ENCODE measurements at regions not wholly inside any gene's neighbourhood (a gene's known extent, or its start where the extent isn't known, plus 50 kb on each side); places are given as distances from the start of the nearest gene placed in this dataset.
"Not testable (repeated sequence)": the region's sequence is repeated elsewhere in the genome, so short reads cannot be mapped to it uniquely, and the experiment has no call there.

GRCh38 chr1:104018922-104019674 lies 269.4 kb downstream of the AMY1C start:
- Histone ChIP-seq H3K36me3 (ENCODE audit: control insufficient read depth, insufficient read depth, low read length) (no peaks in the 10 kb centered on the region), H3K4me3 (replicated peaks; ENCODE audit: low read depth, low read length) (no peak overlapping the region), H3K27me3 (replicated peaks; ENCODE audit: control insufficient read depth, insufficient read depth, low read length) (no peaks in the 10 kb centered on the region)
- no peak for TF ChIP-seq CTCF (IDR thresholded peaks at IDR 0.05; ENCODE audit: insufficient read depth, low read length, poor library complexity, severe bottlenecking)
- no peak for DNase-seq (ENCODE audit: extremely low read depth, insufficient read length)

DNA sequence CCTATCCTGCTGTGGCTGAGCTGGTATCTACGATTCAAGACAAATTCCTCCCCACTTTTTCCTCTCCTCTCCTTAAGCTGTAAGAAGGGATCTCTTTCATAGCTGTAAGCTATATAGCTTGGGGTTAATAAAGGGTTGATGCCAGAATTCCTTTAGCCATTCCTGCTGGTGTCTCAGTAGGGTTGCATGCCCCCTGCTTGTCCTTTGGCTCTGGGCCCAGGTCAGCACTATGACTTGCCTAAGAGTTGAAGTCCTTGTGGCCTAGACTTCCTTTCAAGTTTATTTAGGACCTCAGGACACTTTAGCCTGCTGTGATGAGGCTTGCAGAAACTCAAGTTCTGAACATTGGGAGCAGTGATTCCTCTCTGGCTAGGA lies 270.0 kb downstream of the AMY1C start:
- no peaks in the 10 kb centered on the region for H3K36me3 ChIP-seq (ENCODE audit: control insufficient read depth, insufficient read depth, low read length)
- H3K27me3 ChIP-seq (replicated peaks; ENCODE audit: control insufficient read depth, insufficient read depth, low read length) = no peaks in the 10 kb centered on the region
- no peak for DNase-seq (ENCODE audit: extremely low read depth, insufficient read length)
- H3K4me3 ChIP-seq (replicated peaks; ENCODE audit: low read depth, low read length) = no peak overlapping the region
- TF ChIP-seq CTCF (IDR thresholded peaks at IDR 0.05; ENCODE audit: insufficient read depth, low read length, poor library complexity, severe bottlenecking) = no peak

DNA sequence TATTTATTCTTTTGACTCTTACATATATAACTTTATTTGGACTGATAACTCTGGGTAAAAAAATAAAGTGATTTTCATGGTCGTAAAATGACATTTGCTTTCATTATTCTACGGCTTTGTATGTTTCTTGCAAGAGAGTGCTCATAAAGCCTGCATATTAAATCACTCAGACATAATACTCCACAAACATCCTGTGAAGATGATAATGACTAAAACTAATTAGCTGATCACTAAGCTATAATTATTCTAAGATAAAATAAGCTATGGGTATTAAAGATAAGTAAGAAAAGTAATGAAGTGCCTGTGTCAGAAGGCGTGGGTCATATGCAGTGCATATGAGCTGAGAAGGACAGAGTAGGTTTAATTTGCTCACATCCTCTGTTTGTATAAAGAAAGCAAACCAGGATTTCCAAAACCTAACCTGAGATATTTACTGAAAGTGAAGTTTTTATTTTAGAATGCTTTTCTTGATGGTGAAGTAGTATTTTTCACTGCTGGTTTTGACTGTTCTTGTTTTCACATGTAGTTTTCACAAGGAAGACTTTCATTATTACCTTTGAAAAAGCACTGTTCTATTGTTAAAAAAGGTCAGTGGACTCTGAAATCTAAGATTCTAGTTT lies 278.8 kb downstream of the AMY1C start:
- DNase-seq (ENCODE audit: extremely low read depth, insufficient read length) = no peak
- Histone ChIP-seq H3K36me3 (ENCODE audit: control insufficient read depth, insufficient read depth, low read length) (no peaks in the 10 kb centered on the region), H3K27me3 (replicated peaks; ENCODE audit: control insufficient read depth, insufficient read depth, low read length) (no peaks in the 10 kb centered on the region), H3K4me3 (replicated peaks; ENCODE audit: low read depth, low read length) (no peak overlapping the region)
- no peak for TF ChIP-seq CTCF (IDR thresholded peaks at IDR 0.05; ENCODE audit: insufficient read depth, low read length, poor library complexity, severe bottlenecking)

- DNase-seq (ENCODE audit: extremely low read depth, insufficient read length) = no peak
- no peak overlapping the region for H3K4me3 ChIP-seq (replicated peaks; ENCODE audit: low read depth, low read length)
- H3K27me3 ChIP-seq (replicated peaks; ENCODE audit: control insufficient read depth, insufficient read depth, low read length) = no peaks in the 10 kb centered on the region
- H3K36me3 ChIP-seq (ENCODE audit: control insufficient read depth, insufficient read depth, low read length) = no peaks in the 10 kb centered on the region
- no peak for TF ChIP-seq CTCF (IDR thresholded peaks at IDR 0.05; ENCODE audit: insufficient read depth, low read length, poor library complexity, severe bottlenecking)
Observed at GRCh38 chr1:104029456-104029970, 279.8 kb downstream of the AMY1C start.

GRCh38 chr1:104056786-104057185 lies 307.1 kb downstream of the AMY1C start:
- no peak overlapping the region for H3K4me3 ChIP-seq (replicated peaks; ENCODE audit: low read depth, low read length)
- H3K27me3 ChIP-seq (replicated peaks; ENCODE audit: control insufficient read depth, insufficient read depth, low read length) = no peaks in the 10 kb centered on the region
- no peak for TF ChIP-seq CTCF (IDR thresholded peaks at IDR 0.05; ENCODE audit: insufficient read depth, low read length, poor library complexity, severe bottlenecking)
- DNase-seq (ENCODE audit: extremely low read depth, insufficient read length) = no peak
- H3K36me3 ChIP-seq (ENCODE audit: control insufficient read depth, insufficient read depth, low read length) = no peaks in the 10 kb centered on the region

- H3K4me3 ChIP-seq (replicated peaks; ENCODE audit: low read depth, low read length); H3K36me3 ChIP-seq (ENCODE audit: control insufficient read depth, insufficient read depth, low read length); H3K27me3 ChIP-seq (replicated peaks; ENCODE audit: control insufficient read depth, insufficient read depth, low read length); DNase-seq (ENCODE audit: extremely low read depth, insufficient read length): not testable (repeated sequence)
Observed at GRCh38 chr1:104057219-104057898, 307.7 kb downstream of the AMY1C start.

- H3K4me3 ChIP-seq (replicated peaks; ENCODE audit: low read depth, low read length); H3K36me3 ChIP-seq (ENCODE audit: control insufficient read depth, insufficient read depth, low read length); H3K27me3 ChIP-seq (replicated peaks; ENCODE audit: control insufficient read depth, insufficient read depth, low read length); DNase-seq (ENCODE audit: extremely low read depth, insufficient read length): not testable (repeated sequence)
Observed at GRCh38 chr1:104061637-104062036, 311.9 kb downstream of the AMY1C start.
